ENCODE measurements at regions not wholly inside any gene's neighbourhood (a gene's known extent, or its start where the extent isn't known, plus 50 kb on each side); places are given as distances from the start of the nearest gene placed in this dataset.

DNA sequence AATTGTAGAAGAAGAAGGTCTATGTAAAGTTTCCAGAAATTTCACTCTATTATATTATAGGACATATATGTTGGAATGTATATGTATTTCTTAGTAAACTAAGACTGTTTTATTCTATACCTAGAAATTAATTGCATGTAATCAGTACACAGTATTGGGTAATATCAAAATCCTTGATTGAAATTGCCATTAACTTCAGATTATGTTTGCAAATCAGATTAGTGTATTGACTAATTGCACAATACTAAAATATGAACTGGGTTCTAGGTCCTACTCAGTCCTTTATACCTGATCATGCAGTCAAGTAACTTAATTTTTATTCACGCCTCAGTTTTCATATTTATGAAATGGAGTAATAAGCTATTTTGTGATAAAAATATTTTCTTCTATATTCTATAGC, 950.3 kb upstream of the ADGRL3 start:
- H3K4me3 ChIP-seq: no peak overlapping the region
- H3K9me3 ChIP-seq: no peaks in the 10 kb centered on the region
- no peak for DNase-seq (ENCODE audit: low spot score in 2 of 2)
- 98% methylated on average over 1 of the region's 1 CpG for WGBS
- H3K27ac ChIP-seq: no peak overlapping the region
- no peaks in the 10 kb centered on the region for H3K36me3 ChIP-seq
- TF ChIP-seq, protein P1, sequence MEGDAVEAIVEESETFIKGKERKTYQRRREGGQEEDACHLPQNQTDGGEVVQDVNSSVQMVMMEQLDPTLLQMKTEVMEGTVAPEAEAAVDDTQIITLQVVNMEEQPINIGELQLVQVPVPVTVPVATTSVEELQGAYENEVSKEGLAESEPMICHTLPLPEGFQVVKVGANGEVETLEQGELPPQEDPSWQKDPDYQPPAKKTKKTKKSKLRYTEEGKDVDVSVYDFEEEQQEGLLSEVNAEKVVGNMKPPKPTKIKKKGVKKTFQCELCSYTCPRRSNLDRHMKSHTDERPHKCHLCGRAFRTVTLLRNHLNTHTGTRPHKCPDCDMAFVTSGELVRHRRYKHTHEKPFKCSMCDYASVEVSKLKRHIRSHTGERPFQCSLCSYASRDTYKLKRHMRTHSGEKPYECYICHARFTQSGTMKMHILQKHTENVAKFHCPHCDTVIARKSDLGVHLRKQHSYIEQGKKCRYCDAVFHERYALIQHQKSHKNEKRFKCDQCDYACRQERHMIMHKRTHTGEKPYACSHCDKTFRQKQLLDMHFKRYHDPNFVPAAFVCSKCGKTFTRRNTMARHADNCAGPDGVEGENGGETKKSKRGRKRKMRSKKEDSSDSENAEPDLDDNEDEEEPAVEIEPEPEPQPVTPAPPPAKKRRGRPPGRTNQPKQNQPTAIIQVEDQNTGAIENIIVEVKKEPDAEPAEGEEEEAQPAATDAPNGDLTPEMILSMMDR (IDR thresholded peaks at IDR 0.05): no peak
- TF ChIP-seq EP300 (IDR thresholded peaks at IDR 0.05) (no peak), POLR2A (IDR thresholded peaks at IDR 0.05) (no peak), POLR2AphosphoS5 (IDR thresholded peaks at IDR 0.05) (no peak)
- no peaks in the 10 kb centered on the region for H3K27me3 ChIP-seq
- H3K4me1 ChIP-seq: no peaks in the 10 kb centered on the region

DNA sequence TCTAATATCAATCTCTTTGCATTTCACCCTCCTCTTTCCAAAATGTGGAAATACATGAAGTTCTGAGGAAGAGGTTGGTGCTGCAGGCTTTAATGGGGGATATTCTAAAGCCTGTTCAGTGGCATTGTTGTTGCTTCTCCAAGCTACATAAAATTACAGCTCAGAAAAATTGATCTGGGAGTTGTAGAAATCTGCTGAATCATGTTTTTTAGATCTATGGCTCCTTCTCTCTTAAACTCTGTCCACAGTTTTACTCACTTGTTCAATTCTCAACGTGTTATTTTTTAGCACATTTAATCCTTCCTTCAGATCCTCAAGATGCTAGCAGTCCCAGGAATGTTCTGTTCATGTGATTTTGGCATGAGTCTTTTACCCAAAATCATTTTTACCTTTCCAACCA, 949.5 kb upstream of the ADGRL3 start:
- 56% methylated on average over 1 of the region's 1 CpG for WGBS
- TF ChIP-seq POLR2AphosphoS5 (IDR thresholded peaks at IDR 0.05): no peak
- TF ChIP-seq POLR2A (IDR thresholded peaks at IDR 0.05): no peak
- TF ChIP-seq EP300 (IDR thresholded peaks at IDR 0.05): no peak
- TF ChIP-seq, protein P1 (IDR thresholded peaks at IDR 0.05): no peak

DNA sequence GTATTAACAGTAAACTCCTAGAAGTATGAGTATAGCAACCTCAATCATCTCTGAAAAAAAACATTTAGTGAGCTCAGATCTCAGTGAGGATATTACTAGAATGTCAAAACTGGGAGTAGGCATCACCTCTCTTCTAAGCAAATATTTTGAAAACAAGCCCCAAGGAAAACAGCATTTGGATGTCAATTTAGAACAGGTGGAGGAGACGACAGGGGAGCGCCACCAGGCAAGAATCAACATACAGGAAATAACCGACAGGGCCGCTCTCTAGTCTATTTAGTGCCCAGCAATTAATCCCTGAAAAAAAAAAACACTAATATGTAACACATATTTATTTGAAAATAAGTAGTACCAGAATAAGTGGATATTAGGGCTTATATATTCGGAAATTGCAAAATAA, 940.3 kb upstream of the ADGRL3 start:
- no peak for DNase-seq (ENCODE audit: low spot score in 2 of 2)

More for the DNA sequence above, 949.5 kb upstream of the ADGRL3 start:
- Histone ChIP-seq H3K4me3 (no peak overlapping the region), H3K27ac (no peak overlapping the region), H3K27me3 (no peaks in the 10 kb centered on the region), H3K36me3 (no peaks in the 10 kb centered on the region), H3K4me1 (no peaks in the 10 kb centered on the region), H3K9me3 (no peaks in the 10 kb centered on the region)
- DNase-seq (ENCODE audit: low spot score in 2 of 2): no peak

DNA sequence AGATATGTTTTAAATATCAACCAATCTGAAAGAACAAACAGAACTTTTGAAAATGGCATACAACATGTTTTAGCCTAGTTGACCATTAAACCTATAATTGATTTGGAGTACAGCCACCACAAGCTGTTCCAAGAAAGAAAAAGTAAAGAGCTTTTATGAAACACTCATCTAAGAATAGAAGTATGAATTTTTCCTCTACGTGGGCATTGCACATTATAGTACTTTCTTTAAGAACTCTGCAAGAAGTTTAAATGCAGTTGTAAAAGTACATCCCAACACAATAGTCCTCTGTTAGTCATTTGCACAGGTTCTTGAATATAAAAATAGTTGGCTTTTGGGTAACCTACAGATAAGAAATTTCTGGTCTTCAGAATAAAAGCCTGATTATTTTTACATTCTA, 933.6 kb upstream of the ADGRL3 start:
- TF ChIP-seq EP300 (IDR thresholded peaks at IDR 0.05) (no peak), POLR2A (IDR thresholded peaks at IDR 0.05) (no peak), POLR2AphosphoS5 (IDR thresholded peaks at IDR 0.05) (no peak)
- TF ChIP-seq, protein P1 (IDR thresholded peaks at IDR 0.05): no peak
- WGBS: 38% methylated on average over 1 of the region's 1 CpG
- Histone ChIP-seq H3K27ac (no peak overlapping the region), H3K9me3 (no peaks in the 10 kb centered on the region), H3K27me3 (no peaks in the 10 kb centered on the region), H3K4me3 (no peak overlapping the region), H3K4me1 (no peaks in the 10 kb centered on the region), H3K36me3 (no peaks in the 10 kb centered on the region)
- no peak for DNase-seq (ENCODE audit: low spot score in 2 of 2)

More for the DNA sequence above, 940.3 kb upstream of the ADGRL3 start:
- Histone ChIP-seq H3K27ac (no peak overlapping the region), H3K9me3 (no peaks in the 10 kb centered on the region), H3K4me1 (no peaks in the 10 kb centered on the region), H3K27me3 (no peaks in the 10 kb centered on the region), H3K4me3 (no peak overlapping the region), H3K36me3 (no peaks in the 10 kb centered on the region)
- no peak for TF ChIP-seq POLR2AphosphoS5 (IDR thresholded peaks at IDR 0.05)
- no peak for TF ChIP-seq POLR2A (IDR thresholded peaks at IDR 0.05)
- TF ChIP-seq, protein P1 (IDR thresholded peaks at IDR 0.05): no peak
- TF ChIP-seq EP300 (IDR thresholded peaks at IDR 0.05): no peak
- 78% methylated on average over 5 of the region's 5 CpGs for WGBS

DNA sequence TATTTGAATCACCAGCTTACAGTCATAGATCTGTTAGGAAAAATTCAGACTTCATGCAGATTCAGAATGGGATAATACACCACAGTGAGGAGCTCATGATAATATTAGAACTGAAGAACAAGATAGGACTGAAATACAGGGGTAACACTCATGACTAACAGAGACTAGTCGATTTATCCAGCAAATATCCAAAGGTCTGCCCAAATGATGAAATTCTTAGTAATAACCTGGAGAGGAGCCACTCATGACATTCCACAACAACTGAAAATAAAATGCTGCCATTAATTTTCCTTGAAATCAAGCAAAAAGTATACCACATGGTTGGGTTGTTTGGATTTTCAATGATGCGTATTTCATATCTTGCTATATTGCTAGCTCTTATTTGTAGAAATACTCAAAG, 903.7 kb upstream of the ADGRL3 start:
- Histone ChIP-seq H3K4me3 (no peak overlapping the region), H3K36me3 (no peaks in the 10 kb centered on the region), H3K4me1 (no peaks in the 10 kb centered on the region), H3K27me3 (no peaks in the 10 kb centered on the region), H3K27ac (no peak overlapping the region), H3K9me3 (no peaks in the 10 kb centered on the region)
- no peak for TF ChIP-seq EP300 (IDR thresholded peaks at IDR 0.05)
- no peak for TF ChIP-seq POLR2AphosphoS5 (IDR thresholded peaks at IDR 0.05)
- TF ChIP-seq POLR2A (IDR thresholded peaks at IDR 0.05): no peak
- TF ChIP-seq, protein P1 (IDR thresholded peaks at IDR 0.05): no peak
- no peak for DNase-seq (ENCODE audit: low spot score in 2 of 2)
- 85% methylated on average over 2 of the region's 2 CpGs for WGBS
